T1000 (cell line): ENCODE measurements at regions not wholly inside any gene's neighbourhood (a gene's known extent, or its start where the extent isn't known, plus 50 kb on each side); places are given as distances from the start of the nearest gene placed in this dataset.
"Not testable (repeated sequence)": the region's sequence is repeated elsewhere in the genome, so short reads cannot be mapped to it uniquely, and the experiment has no call there.

Experiments used
- DNase-seq: peaks from one replicate; lab custom pipeline; 2025; ENCODE audit warnings: mixed read lengths; lab: John Stamatoyannopoulos, UW

DNA sequence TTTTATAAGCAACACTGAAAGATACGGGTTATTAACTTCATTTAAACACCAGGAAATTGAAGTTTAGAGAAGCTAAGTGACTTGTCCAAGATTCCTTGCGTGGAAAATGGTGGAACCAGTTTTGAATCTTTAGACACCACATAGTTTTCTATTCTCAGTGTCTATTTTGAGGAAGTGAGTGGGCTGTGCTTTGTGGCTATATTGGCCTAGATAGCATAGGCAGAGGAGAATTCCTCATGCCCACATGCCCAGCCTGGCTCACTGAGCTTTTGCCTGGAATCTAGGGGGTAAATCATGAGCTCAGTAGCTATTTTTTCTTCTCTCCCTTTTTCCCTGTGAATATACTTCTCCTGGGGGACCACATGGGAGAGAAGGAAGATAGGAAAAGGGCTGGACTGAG, 431.3 kb downstream of the HS3ST3B1 start:
- no peak for DNase-seq

DNA sequence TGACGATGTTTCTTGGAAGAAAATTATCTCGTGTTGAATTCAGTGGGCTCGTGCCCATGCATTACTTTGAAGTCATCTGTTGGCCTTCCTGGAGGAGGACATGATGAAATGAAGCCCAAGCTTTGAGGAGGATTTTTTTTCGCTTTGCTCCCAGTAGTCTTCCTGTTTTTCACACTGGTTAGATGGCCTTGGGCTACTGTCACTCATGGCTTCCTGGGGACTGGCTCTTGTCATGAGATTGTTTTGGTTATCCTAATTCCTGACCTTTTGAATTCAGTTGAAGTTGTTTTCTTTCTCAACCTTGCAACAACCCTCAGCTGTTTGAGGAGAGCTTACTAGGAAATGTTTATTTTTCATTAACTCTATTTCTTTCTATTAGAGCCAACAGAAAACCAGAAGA, 430.7 kb downstream of the HS3ST3B1 start:
- DNase-seq: no peak

DNA sequence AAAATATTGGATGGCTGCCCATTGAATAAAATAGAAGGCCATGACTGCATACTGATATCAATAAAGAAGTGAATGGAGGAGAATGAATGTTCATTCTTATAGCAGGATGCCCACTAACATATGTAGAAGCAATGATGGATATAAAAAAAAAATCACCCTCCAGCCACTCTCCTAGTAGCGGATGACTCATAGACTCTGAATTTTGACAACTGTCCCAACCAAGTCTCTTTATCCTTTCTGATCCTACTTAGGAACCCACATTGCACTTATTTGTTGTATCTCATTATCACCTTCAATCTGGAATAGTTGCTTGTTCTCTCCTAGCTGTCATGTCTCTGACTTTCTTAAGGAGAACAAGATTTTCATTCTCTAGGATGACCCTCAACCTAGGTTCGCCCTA, 429.9 kb downstream of the HS3ST3B1 start:
- DNase-seq: no peak

DNA sequence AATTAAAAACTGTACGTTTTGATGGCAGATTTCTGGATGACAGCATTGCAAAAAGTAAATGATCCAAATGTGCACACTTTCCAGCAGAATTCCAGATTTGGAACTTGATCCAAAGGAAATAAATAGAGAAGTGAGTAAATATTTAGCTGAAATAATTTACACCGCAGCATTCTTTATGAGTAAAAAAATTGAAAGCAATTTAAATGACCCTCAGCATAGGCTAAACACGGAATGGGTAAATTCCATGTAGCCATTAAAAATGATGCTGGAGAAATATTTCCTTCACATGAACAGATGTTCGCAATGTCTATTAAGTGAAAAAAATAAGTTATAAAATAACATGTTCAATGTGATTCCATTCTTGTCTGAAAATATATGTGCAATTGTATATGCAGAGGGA, 424.8 kb downstream of the HS3ST3B1 start:
- DNase-seq: no peak

DNA sequence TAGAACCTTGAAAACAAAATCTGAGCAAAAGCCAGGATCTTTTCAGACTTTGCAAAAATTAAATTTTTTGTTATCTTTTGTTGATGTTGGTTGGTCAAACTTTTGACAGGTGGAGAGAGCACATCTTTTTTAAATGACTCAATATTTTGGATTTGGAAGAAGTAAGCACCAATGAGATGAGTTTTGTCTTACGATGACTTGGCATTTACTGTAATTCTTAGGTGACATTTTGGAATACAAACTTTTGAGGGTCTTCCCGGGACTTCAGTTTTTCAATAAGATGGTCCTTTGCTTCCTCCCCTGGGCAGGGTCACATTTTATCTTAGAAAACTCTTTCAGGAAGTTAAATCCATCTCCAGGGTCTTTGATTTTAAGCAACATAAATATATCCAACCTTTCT, 423.9 kb downstream of the HS3ST3B1 start:
- no peak for DNase-seq

DNA sequence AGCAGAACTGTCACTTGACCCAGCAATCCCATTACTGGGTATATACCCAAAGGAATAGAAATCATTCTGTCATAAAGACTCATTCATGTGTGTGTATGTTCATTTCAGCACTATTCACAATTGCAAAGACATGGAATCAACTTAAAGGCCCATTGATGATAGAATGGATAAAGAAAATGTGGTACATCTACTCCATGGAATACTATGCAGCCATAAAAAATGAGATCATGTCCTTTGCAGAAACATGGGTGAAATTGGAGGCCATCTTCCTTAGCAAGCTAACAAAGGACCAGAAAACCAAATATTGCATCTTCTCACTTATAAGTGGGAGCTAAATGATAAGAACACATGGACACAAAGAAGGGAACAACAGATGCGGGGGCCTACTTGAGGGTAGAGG, 422.5 kb downstream of the HS3ST3B1 start:
- not testable (repeated sequence) for DNase-seq

DNA sequence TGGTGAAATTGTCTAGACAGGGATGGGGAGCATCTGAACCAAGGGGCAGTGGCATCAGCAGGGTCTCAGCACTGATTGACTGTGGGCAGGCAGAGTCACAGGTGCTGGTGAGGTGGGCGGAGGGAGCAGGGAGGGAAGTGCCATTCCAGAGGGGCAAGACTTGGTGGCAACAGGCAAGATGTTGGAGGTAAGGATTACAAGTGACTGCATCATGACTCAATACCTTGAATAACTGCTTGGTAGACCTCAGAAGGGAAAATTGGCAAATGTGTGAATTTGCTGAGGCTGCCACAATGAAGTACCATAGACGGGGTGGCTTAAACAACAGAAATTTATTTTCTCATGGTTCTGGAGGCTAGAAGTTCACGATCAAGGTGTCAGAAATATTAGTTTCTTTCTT, 419.1 kb downstream of the HS3ST3B1 start:
- no peak for DNase-seq

DNA sequence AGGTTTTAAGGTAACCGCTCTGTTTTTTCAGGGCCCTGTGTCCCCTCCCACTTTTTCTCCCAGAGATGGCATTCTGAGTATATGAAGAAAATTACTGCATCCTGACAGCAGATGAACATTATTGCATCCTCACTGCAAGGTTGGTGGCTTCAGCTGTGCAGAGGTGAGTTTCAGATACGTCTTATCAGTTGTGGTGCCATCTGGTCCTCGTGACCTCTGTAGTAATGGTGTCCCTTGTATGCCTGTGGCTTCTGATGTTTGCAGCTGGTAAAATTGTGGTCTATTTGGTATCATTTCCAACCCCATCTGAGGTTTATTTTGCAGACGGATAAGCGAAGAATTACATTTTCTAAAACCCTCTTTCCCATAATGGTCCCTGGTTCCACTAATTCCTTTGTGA, 417.0 kb downstream of the HS3ST3B1 start:
- no peak for DNase-seq

DNA sequence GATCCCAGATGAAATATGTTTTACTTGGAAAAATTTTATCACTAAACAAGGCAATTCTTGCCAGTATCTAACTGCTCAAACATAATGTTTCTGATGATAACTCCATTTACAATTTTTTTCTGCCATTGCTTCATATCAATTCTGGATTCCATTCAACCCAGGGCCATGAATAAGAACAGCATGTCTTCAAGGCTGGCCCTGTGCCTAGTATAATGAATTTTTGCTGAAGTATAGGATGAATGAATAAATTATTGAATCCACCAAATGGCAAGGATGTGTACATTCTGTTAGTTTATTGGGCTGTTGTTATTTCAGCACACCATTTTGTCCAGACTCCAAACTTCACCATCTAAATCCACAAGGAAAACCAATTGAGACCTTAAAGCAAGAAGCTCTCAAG, 414.7 kb downstream of the HS3ST3B1 start:
- no peak for DNase-seq

DNA sequence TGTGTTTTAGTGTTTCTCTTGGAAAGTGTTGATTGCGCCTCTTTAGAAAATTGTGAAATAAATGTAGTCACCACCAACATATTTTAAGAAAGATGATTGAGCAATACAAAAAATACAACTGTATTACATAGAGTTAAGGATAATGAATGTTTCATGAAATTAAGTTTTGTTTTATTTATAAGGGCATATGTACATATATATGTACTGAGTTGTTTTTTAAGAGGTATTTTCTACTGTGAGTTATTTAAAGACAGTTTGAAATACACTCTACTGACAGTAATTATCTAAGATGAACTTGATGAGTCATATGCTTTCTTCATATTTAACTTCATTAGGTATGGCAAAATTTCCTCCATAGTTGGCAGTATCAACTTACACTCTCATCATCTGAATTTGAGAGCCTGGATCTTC, 411.7 kb downstream of the HS3ST3B1 start:
- DNase-seq: no peak

DNA sequence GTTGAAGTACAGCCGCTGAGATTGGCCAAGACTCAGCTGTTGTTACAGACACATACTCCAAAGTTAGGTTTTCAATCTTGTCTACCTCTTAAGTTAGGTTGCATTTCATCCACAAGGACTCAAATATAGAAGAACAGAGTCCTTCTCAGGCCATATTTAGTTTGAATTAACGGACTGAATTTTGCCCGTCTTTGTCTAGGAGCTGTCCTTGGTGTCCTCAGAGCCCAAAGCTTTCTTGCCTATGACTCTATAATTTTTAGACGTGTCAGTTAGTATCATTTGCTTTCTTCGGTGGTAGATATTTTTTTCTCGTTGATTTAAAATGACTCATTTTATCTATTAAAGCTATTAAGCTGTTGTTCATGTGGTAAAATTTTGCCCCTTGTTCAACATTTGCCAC, 403.2 kb downstream of the HS3ST3B1 start:
- DNase-seq: no peak

DNA sequence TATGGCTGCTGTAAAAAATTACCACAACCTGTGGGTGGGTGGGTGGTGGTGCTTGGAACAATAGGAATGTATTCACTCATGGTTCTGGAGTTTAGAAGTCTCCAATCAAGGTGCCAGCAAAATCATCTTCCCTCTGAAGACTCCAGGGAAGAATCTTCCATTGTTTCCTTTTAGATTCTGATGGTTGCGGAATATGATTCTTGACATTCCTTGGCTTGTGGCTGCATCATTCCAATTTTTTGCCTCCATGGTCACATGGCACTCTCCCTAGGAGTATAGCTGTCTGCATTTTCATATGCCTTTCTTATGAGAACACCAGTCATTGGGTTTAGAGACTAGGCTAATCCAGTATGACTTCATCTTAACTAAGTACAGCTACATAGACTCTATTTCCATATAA, 401.0 kb downstream of the HS3ST3B1 start:
- DNase-seq: no peak

DNA sequence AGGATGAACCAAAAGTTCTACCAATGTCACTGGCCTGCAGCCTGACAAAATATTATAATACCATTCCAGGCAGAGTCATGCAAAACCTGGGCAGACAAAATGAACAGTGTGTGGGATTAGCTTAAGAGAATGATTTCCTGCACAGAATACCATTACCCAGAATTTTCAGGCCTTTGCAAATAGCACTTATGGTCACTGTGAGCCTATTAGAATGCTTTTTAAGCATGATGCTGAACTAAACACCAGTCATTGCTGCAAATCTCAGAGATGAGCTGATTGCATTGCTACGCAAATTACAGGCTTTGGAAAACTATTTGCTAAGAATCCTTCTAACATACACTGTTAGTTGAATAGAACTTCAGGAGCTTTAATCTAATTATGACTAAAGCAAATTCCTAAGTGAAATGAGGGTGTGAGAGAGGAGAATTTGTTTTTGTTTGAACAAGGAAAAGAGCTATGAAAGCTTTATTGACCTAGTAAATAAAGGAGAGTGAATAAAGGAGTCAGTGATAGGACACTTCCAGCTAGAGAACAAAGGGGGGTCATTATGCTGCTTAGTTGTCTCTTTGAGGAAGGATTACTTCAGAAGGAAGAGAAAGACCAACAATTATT, 398.8 kb downstream of the HS3ST3B1 start:
- no peak for DNase-seq

DNA sequence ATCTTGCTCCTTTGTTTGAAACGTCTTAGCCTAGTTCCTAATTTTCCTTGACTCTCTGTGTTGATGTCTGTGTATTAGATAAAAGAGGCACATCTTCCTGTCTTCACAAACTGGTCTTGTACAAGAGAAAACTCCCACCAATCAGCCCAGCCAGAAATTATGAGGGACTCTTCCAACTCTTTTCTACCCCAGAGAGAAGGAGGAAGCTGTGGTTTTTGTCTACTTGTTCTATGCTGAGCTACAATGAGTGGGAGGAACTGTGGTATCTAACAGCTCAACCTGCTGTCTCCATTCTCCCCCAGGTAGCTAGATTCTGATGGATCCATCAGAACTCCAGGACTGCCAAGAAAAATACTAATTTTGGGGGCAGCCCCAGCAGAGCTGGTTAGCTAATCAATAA, 392.5 kb downstream of the HS3ST3B1 start:
- DNase-seq: no peak

DNA sequence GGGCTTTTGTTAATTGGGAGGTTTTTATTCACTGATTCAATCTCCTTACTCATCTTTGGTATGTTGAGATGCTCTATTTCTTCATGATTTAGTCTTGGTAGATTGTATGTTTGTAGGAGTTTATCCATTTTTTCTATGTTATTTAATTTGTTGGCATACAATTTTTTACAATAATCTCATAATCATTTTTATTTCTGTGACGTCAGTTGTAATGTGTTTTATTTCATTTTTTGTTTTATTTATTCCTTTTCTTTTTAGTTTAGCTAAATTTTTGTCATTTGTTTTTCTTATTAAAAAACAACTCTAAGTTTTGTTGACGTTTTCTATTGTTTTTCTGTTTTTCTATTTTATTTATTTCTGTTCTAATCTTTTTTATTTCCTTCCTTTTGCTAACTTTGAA, 389.8 kb downstream of the HS3ST3B1 start:
- no peak for DNase-seq

DNA sequence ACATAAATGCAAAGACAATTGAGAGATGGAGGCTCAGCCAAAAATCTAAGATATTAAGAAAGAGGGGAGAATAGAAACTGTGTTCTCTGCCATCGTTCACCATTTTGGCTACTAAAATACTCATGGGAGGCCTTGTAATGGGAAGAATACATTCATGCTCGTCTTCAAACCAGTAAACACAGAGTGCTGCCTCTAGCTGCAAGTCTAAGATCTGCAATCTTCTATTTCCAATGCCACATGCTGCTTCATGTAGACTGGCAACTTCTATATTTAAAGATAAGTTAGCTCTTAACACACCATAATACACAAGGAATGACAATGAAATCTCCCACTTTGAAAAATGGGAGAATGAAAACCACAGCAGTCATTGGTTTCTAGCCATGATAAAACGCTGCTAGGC, 387.3 kb downstream of the HS3ST3B1 start:
- DNase-seq: no peak

DNA sequence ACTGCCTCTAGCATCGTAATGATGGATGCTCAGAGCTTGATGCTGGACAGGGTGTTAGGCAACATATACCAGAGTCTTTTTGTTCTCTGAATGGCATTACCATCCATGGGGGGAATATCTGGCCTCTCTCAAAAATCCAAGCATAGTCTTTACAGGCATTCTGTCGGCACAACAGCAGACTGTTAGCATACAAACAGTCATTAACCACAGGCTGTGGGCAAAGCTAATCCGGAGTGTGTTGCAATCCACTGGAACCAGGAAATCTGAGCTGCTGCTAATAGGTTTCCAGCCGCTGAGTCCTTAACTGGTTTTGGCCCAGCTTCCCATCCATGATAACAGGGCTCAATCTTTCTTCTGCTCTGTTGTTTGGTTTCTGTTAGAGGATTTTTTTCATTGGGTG, 371.9 kb downstream of the HS3ST3B1 start:
- DNase-seq: peak; percentile 10

DNA sequence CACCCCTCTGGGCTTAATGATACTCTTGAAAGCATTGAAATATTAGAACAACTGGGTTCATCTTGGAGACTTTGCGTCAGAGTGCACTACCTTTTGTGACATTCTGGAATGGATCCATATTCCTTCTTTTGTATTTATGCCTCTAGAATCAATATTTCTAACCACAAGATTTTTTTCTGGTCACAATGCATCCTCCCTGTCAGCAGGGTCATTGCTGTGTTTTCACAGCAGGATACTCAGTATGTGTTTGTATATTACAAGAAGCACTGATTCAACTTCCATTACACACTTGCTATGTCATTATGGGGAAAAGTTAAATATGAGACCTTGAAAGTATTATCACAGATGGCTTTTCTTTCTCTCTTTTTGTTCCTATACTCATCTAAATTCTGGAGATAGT, 370.0 kb downstream of the HS3ST3B1 start:
- DNase-seq: no peak

DNA sequence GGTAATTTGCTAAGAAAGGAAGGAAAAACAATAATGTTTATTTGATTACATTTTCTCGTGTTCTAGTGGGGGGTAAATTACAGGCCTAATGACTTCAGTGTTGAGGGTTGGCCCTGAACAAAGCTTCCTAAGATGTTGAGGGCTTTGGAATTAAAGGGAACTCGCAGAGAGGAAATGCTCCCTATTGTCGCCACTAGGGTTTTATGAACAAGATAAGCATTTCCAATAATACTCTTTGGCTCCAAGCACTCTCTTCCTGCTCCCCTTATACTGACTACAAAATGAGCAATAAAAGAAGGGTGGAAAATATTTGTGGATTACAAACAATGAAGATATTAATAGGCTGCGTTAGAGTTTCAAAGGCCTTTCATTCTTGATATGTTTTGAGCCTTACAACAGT, 363.6 kb downstream of the HS3ST3B1 start:
- no peak for DNase-seq

DNA sequence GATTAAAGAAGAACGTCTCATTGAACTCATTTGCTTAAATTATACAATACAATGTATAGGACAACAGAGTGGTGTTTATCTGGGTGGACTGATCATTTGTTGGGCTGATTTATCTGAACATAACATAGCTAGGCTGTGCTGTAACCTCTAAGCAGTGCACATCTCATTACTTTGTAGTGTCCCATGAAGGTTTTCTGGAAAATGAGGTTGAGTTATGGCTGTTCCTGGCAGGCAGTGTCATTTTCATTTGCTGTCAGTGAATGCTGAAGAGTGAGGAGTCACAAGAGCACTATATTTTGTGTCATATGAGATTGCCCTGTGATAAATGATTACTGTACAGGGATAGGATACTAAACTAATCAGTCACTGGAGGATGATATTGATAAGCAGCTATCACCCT, 340.2 kb downstream of the HS3ST3B1 start:
- DNase-seq: no peak

DNA sequence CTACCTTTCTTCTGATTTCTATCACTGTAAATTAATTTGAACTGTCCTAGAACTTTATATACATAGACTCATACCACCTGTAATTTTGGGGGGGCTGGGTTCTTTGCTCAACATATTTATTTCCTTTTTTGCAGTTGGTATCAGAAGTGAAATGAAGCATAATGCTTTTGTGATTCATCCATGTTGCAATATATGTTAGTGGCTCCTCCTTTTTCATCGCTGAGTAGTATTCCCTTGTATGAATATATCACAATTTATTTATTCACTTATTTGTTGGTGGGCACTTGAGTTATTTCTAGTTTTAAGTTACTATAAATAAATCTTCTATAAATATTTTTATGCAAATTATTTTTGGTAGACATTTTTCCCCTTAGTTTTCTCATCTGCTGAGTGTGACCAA, 336.4 kb downstream of the HS3ST3B1 start:
- DNase-seq: no peak

DNA sequence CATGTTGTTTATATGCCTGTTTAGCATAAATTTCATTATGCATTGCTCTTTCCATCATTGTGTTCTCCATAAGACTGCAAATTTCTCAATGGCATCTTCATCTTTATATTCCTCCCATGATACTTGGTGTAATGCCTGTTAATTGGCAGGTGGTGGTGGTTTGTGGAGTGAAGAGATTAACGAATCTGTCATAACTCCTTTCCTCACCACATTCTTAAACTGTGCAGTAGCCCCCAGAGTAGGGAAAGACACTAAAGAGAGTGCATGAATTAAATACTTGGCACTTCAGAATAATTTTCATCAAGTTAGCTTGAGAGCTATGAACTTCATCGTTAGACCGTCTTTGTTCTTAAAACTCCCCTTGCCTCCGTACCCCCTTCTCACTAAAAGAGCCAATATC, 329.7 kb downstream of the HS3ST3B1 start:
- DNase-seq: no peak

DNA sequence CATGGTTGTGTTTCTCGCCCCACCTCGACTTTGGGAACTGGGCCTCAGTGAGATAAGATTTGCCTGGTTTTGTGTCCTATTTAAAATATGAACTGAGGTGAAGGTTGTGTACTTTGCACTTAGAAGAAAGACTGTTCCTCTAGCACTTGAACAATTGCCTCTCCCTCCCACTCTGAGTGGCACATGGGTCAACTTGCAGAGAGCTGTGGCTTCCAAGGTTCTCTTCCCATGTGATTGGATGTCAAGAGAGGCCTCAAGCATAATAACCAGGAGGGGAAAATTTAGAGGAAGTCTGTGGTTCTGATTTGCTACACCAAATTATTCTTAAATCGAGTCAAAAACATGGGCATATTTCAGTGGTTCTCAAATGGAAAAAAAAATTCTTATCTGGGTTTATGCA, 329.2 kb downstream of the HS3ST3B1 start:
- DNase-seq: no peak

DNA sequence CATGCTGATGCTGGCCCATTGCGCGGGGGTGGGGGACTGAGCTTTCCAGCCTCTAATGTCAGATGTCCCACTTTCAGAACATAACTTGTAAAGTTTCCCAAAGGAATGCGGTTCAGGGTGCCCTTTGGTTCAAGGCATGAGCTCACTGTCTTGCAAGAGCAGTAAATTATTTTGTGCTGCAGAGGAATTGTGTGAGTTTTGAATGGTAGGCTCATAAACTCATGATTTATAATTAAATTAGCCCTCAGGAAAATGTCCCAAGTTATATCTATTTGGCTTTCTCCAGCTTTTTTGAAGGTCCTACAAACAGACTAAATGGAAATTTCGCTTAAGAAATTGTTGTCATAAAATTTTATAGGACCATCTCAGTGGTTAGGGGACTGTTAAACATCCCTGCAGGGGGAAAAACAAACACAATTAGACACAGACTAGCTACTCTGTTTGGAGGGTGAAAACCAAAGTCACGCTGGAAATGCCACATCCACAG, 321.8 kb downstream of the HS3ST3B1 start:
- no peak for DNase-seq
